H1 (cell line): ENCODE measurements at regions not wholly inside any gene's neighbourhood (a gene's known extent, or its start where the extent isn't known, plus 50 kb on each side); places are given as distances from the start of the nearest gene placed in this dataset.

Experiments used
- CTCF ChIA-PET: fragments of 300-600 bp; sonication (Branson Sonifier 250); formaldehyde crosslinking; loops from one replicate; lab custom pipeline; 2021; ENCODE audit not compliant: partially characterized antibody; lab: Charles Lee
- POLR2A ChIA-PET: fragments of 300-600 bp; sonication (Branson Sonifier 250); formaldehyde crosslinking; loops from one replicate; lab custom pipeline; 2021; ENCODE audit warnings: inconsistent platforms; ENCODE audit not compliant: partially characterized antibody; lab: Charles Lee
- DNase-seq, 2 experiments: peaks; one replicate each; pipeline versions ENCODE4 v3.0.0 to v3.0.0-alpha.2; 2010 to 2022; ENCODE audit warnings: low spot score in 2 of 2, low read depth in 1 of 2, mixed read lengths in 1 of 2
- FAIRE-seq: peaks from 2 replicates; lab custom pipeline; 2011; peaks lifted over from hg19 to GRCh38; lab: Jason Lieb, UNC
- H2AFZ ChIP-seq: 2 replicates; pipeline ENCODE4 v1.8.1; 2012; ENCODE audit warnings: low read length, inconsistent platforms
- H2AK5ac ChIP-seq: 2 replicates; pipeline ENCODE4 v1.6.1; 2013; ENCODE audit warnings: low read depth, low read length
- H2BK120ac ChIP-seq: replicated peaks from 2 replicates; pipeline ENCODE3; 2013; ENCODE audit warnings: low read depth, low read length, inconsistent platforms
- H2BK12ac ChIP-seq: 2 replicates; pipeline ENCODE4 v1.6.1; 2013; ENCODE audit warnings: low read depth, low read length
- H2BK15ac ChIP-seq: 2 replicates; pipeline ENCODE4 v1.6.1; 2013; ENCODE audit warnings: low read length
- H2BK20ac ChIP-seq: 2 replicates; pipeline ENCODE4 v1.6.1; 2013; ENCODE audit warnings: low read length
- H2BK5ac ChIP-seq: 2 replicates; pipeline ENCODE4 v1.6.1; 2013; ENCODE audit warnings: low read depth, low read length
- H3K14ac ChIP-seq: 2 replicates; pipeline ENCODE4 v1.6.1; 2013; ENCODE audit warnings: inconsistent platforms; ENCODE audit not compliant: insufficient read length
- H3K18ac ChIP-seq: 2 replicates; pipeline ENCODE4 v1.6.1; 2013; ENCODE audit warnings: low read length; ENCODE audit errors: extremely low read depth
- H3K23ac ChIP-seq: 2 replicates; pipeline ENCODE4 v1.6.1; 2013; ENCODE audit warnings: inconsistent platforms; ENCODE audit not compliant: insufficient read length
- H3K23me2 ChIP-seq: 2 replicates; pipeline ENCODE4 v1.6.1; 2013; ENCODE audit warnings: low read depth, low read length
- H3K27ac ChIP-seq: 2 replicates; pipeline ENCODE4 v1.6.1; 2011; ENCODE audit warnings: low read depth, low read length, inconsistent platforms
- H3K27me3 ChIP-seq, 4 experiments: replicated peaks in 1 of 4; 1 replicate in 1 of 4; 2 replicates in 3 of 4; pipeline versions ENCODE4 v1.6.1 to v1.8.1; 2011 to 2013; ENCODE audit warnings: low read length in 3 of 4, mild to moderate bottlenecking in 3 of 4, inconsistent platforms in 2 of 4, mixed read lengths in 2 of 4, moderate library complexity in 1 of 4; ENCODE audit not compliant: control insufficient read depth in 3 of 4, insufficient read depth in 3 of 4; ENCODE audit errors: extremely low read depth in 1 of 4
- H3K36me3 ChIP-seq, 4 experiments: 2 replicates each; pipeline versions ENCODE4 v1.6.1 to v1.8.1; 2011 to 2013; ENCODE audit warnings: mild to moderate bottlenecking in 4 of 4, low read length in 3 of 4, moderate library complexity in 2 of 4, control low read depth in 1 of 4, inconsistent platforms in 1 of 4; ENCODE audit not compliant: insufficient read depth in 4 of 4, control insufficient read depth in 2 of 4
- H3K4ac ChIP-seq: replicated peaks from 2 replicates; pipeline ENCODE3; 2013; ENCODE audit warnings: low read length, low read depth, mixed read lengths, inconsistent platforms; ENCODE audit not compliant: insufficient read length
- H3K4me1 ChIP-seq, 4 experiments: replicated peaks in 1 of 4; 1 replicate in 1 of 4; 2 replicates in 3 of 4; pipeline versions ENCODE4 v1.6.1 to v1.8.1; 2011 to 2013; ENCODE audit warnings: low read length in 3 of 4, inconsistent platforms in 2 of 4, mixed read lengths in 1 of 4; ENCODE audit not compliant: insufficient read depth in 4 of 4, control insufficient read depth in 3 of 4
- H3K4me2 ChIP-seq, 2 experiments: 2 replicates each; pipeline versions ENCODE4 v1.6.1 to v1.8.1; 2011 to 2013; ENCODE audit warnings: low read depth in 2 of 2, low read length in 2 of 2, control low read depth in 1 of 2, inconsistent platforms in 1 of 2, mild to moderate bottlenecking in 1 of 2; ENCODE audit not compliant: insufficient read depth in 1 of 2
- H3K4me3 ChIP-seq, 4 experiments: fragments of 200-600, 300-600 bp in 1 of 4; sonication (generic), shearing (Covaris generic), sonication (Bioruptor Twin) in 1 of 4; 2 replicates each; pipeline versions ENCODE4 v1.5.1 to v1.8.1; 2011 to 2016; ENCODE audit warnings: low read length in 4 of 4, low read depth in 3 of 4, control low read depth in 2 of 4, inconsistent platforms in 2 of 4, mild to moderate bottlenecking in 2 of 4, mixed read lengths in 1 of 4, moderate library complexity in 1 of 4; ENCODE audit not compliant: insufficient read depth in 2 of 4; ENCODE audit errors: extremely low read depth in 1 of 4
- H3K56ac ChIP-seq: replicated peaks from 2 replicates; pipeline ENCODE3; 2013; ENCODE audit warnings: low read depth, mild to moderate bottlenecking, mixed read lengths, low read length, inconsistent platforms; ENCODE audit not compliant: insufficient read length
- H3K79me1 ChIP-seq: 2 replicates; pipeline ENCODE4 v1.6.1; 2013; ENCODE audit warnings: low read depth, low read length, control low read depth
- H3K79me2 ChIP-seq, 2 experiments: 2 replicates each; pipeline versions ENCODE4 v1.6.1 to v1.8.1; 2012 to 2013; ENCODE audit warnings: low read length in 2 of 2, mild to moderate bottlenecking in 2 of 2, inconsistent platforms in 1 of 2; ENCODE audit not compliant: insufficient read depth in 2 of 2, control insufficient read depth in 1 of 2
- H3K9ac ChIP-seq, 4 experiments: replicated peaks in 1 of 4; 1 replicate in 1 of 4; 2 replicates in 3 of 4; pipeline versions ENCODE4 v1.6.1 to v1.8.1; 2011 to 2013; ENCODE audit warnings: low read depth in 3 of 4, low read length in 3 of 4, control low read depth in 2 of 4, mild to moderate bottlenecking in 2 of 4, moderate library complexity in 2 of 4, inconsistent platforms in 1 of 4; ENCODE audit errors: extremely low read depth in 1 of 4
- H3K9me3 ChIP-seq, 2 experiments: 2 replicates each; pipeline versions ENCODE4 v1.6.1 to v1.8.1; 2012 to 2013; ENCODE audit warnings: mild to moderate bottlenecking in 2 of 2, moderate library complexity in 2 of 2, control low read depth in 1 of 2, inconsistent platforms in 1 of 2, low read depth in 1 of 2, low read length in 1 of 2, mixed read lengths in 1 of 2; ENCODE audit not compliant: insufficient read depth in 2 of 2
- H4K20me1 ChIP-seq, 2 experiments: replicated peaks in 1 of 2; 2 replicates each; pipeline versions ENCODE3 to v1.8.1; 2011 to 2013; ENCODE audit warnings: inconsistent platforms in 2 of 2, low read length in 2 of 2, mild to moderate bottlenecking in 1 of 2; ENCODE audit not compliant: insufficient read depth in 2 of 2, control insufficient read depth in 1 of 2
- H4K5ac ChIP-seq: 2 replicates; pipeline ENCODE4 v1.6.1; 2013; ENCODE audit warnings: low read length, low read depth, mixed read lengths, inconsistent platforms; ENCODE audit not compliant: insufficient read length
- H4K8ac ChIP-seq: 2 replicates; pipeline ENCODE4 v1.8.0; 2013; ENCODE audit warnings: mild to moderate bottlenecking, moderate library complexity, low read length, inconsistent platforms; ENCODE audit not compliant: insufficient read depth; ENCODE audit errors: extremely low read depth
- H4K91ac ChIP-seq: replicated peaks from 2 replicates; pipeline ENCODE3; 2013; ENCODE audit warnings: low read length, mixed read lengths, inconsistent platforms; ENCODE audit not compliant: insufficient read length
- CBX8 ChIP-seq: fragments of 300-800, 300-1000 bp; sonication (generic); IDR thresholded peaks from 2 replicates; pipeline ENCODE4 v1.7.1; 2016; ENCODE audit warnings: low read depth, low read length, borderline replicate concordance
- E2F6 ChIP-seq: IDR thresholded peaks from 2 replicates; pipeline ENCODE4 v1.6.1; 2012; ENCODE audit warnings: inconsistent platforms
- EGR1 ChIP-seq: IDR thresholded peaks from 2 replicates; pipeline ENCODE4 v1.6.1; 2011; ENCODE audit warnings: low read depth, low read length, borderline replicate concordance
- NANOG ChIP-seq: IDR thresholded peaks from 2 replicates; pipeline ENCODE4 v1.6.1; 2011; ENCODE audit warnings: low read length, low read depth, mild to moderate bottlenecking, inconsistent platforms; ENCODE audit not compliant: insufficient read depth, poor library complexity, severe bottlenecking
- POLR2AphosphoS5 ChIP-seq: IDR thresholded peaks from 2 replicates; pipeline ENCODE4 v1.6.1; 2011; ENCODE audit warnings: low read depth, low read length
- RBBP5 ChIP-seq: IDR thresholded peaks from 2 replicates; pipeline ENCODE4 v1.7.1; 2012; ENCODE audit warnings: low read depth, mild to moderate bottlenecking, inconsistent platforms, low read length, moderate library complexity, borderline replicate concordance
- SAP30 ChIP-seq: fragments of 300-600 bp; sonication (generic); IDR thresholded peaks from 2 replicates; pipeline ENCODE4 v1.7.1; 2012; ENCODE audit warnings: low read length, moderate library complexity, mild to moderate bottlenecking, inconsistent platforms; ENCODE audit not compliant: insufficient read depth, insufficient replicate concordance
- SIN3A ChIP-seq, 2 experiments: IDR thresholded peaks in 1 of 2; conservative IDR thresholded peaks in 1 of 2; 2 replicates each; pipeline ENCODE4 v1.6.1; 2011 to 2012; ENCODE audit warnings: low read length in 2 of 2, improper control_type of control experiment in 1 of 2, low read depth in 1 of 2, mild to moderate bottlenecking in 1 of 2

DNA sequence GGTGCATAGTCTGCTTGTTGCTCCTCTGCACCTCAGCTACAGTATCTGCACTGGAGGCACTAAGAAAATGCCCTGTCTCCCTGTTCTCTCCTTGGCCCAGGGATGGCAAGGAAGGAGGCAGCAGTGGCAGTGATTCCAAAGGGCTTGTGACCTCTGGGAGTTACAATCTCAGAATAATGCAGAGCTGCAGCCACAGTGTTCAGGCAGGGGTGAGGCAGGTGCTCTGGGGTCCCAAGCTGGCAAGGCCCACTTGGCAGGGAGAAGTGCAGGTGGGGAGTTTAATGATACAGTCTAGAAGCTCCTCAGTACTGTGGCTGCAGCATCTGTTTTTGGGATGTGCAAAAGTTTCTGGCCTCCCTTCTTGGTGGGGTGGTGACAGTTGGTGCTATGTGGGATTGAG is 456.4 kb downstream of the CCSER2 start:
- ChIA-PET POLR2A (no interaction called here), CTCF (interaction anchor here (1.1 to 2.3 kb wide), 5 partner anchors 12 to 171 kb away, joined by 3 to 7 read pairs (median 4); no protein-coding TSS in a partner anchor)
- no peak overlapping the region for H2BK15ac ChIP-seq
- no peak overlapping the region for H3K4me3 ChIP-seq
- H3K36me3 ChIP-seq = no peaks in the 10 kb centered on the region
- no peaks in the 10 kb centered on the region for H3K79me2 ChIP-seq
- no peak overlapping the region for H4K5ac ChIP-seq
- H3K27ac ChIP-seq = no peak overlapping the region
- H3K9me3 ChIP-seq = no peaks in the 10 kb centered on the region
- no peak overlapping the region for H3K23ac ChIP-seq
- no peaks in the 10 kb centered on the region for H3K27me3 ChIP-seq
- H4K91ac ChIP-seq = no peak overlapping the region
- no peaks in the 10 kb centered on the region for H3K79me1 ChIP-seq
- no peak for DNase-seq
- H2BK120ac ChIP-seq = no peak overlapping the region
- no peak for FAIRE-seq
- H3K23me2 ChIP-seq = no peaks in the 10 kb centered on the region
- no peak overlapping the region for H3K4ac ChIP-seq
- no peak overlapping the region for H3K9ac ChIP-seq
- no peak overlapping the region; the same call in 1 of the 2 replicates for H2AFZ ChIP-seq
- H2BK5ac ChIP-seq = no peak overlapping the region
- TF ChIP-seq NANOG = no peak
- TF ChIP-seq CBX8 = no peak
- TF ChIP-seq E2F6 = no peak
- TF ChIP-seq RBBP5 = no peak
- no peak for TF ChIP-seq POLR2AphosphoS5
- TF ChIP-seq SAP30 = no peak
- no peak for TF ChIP-seq SIN3A (conservative IDR thresholded peaks at IDR 0.05 in 1 of 2, IDR thresholded peaks at IDR 0.05 in 1 of 2; ENCODE audit: low read depth in 1 of 2, low read length in 2 of 2)
- TF ChIP-seq EGR1 = no peak
- H3K4me2 ChIP-seq = no peak overlapping the region
- peaks cover 0 to 3% (median 0%) of the 10 kb centered on the region in 4 experiments; a peak in 2 of 7 replicates for H3K4me1 ChIP-seq
- H2AK5ac ChIP-seq = no peak overlapping the region
- H2BK20ac ChIP-seq = no peak overlapping the region
- H3K56ac ChIP-seq = no peak overlapping the region
- H3K18ac ChIP-seq = no peak overlapping the region
- no peak overlapping the region for H2BK12ac ChIP-seq
- H3K14ac ChIP-seq = no peak overlapping the region
- H4K8ac ChIP-seq = no peak overlapping the region
- no peaks in the 10 kb centered on the region for H4K20me1 ChIP-seq
